ENCODE measurements at regions not wholly inside any gene's neighbourhood (a gene's known extent, or its start where the extent isn't known, plus 50 kb on each side); places are given as distances from the start of the nearest gene placed in this dataset.

DNA sequence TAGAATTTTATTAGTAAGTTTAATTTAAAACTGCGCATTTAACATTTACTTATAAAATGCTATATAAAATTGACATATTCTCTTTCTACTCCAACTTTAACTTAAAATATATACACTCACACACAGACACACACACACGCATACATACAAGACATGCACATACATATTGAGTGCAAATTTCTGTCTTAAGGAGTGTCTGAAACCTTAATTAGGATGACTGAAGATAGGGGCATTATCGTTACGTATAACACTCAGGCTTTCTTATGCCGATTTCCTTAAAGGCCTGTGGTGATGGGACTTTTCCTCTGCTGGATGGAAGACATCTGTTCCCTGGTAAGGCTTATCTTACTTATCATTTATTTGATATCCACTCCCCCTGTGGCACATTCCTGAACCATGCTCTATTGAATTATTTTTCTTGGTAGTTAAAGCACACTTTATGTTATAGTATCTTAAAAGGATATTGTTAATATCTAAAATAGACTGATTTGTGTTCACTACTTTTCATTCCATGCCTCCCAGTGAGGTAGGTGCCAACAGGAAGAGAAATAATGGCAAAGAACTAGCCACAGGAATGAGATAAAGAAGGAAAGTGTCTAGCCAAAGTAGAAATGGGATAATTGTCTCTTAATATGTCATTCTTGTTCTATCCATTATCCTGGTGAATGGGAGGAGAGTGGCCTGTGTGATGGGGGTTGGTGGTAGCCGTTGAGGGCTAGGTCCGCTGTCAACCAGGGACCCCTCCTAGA lies 92.9 kb upstream of the GPRIN3 start:
- Histone ChIP-seq H3K36me3 (ENCODE audit: control insufficient read depth, insufficient read depth, low read length) (no peaks in the 10 kb centered on the region), H3K4me1 (ENCODE audit: control insufficient read depth, insufficient read depth, low read length) (no peaks in the 10 kb centered on the region), H3K27me3 (ENCODE audit: control insufficient read depth, insufficient read depth, low read length) (no peaks in the 10 kb centered on the region), H3K4me3 (ENCODE audit: low read depth, low read length) (no peak overlapping the region), H3K9me3 (ENCODE audit: control insufficient read depth, insufficient read depth, low read length) (no peaks in the 10 kb centered on the region), H3K27ac (ENCODE audit: low read depth, low read length) (no peak overlapping the region)
- DNase-seq (ENCODE audit: low read depth in 4 of 6, low spot score in 6 of 6), result no peak
- WGBS (ENCODE audit: insufficient coverage), result 83% methylated on average over 2 of the region's 7 CpGs

DNA sequence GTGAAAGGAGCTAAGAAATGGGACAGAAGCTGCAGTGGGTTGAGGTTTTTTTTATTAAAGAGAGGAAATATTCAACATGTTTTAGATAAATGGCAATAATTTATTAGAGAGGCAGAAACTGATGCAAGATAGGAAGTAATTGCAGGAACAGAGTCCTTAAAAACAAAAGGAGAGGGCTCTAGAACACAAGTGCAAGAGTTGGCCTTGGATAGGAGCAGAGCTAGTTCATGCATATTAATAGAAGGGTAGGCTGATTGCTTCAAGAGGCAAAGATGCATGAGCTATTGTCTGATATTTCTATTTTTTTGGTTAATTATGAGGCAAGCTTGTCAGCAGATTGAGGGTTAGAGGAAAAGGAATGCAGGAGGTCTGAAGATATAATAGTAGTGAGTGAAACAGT lies 91.0 kb upstream of the GPRIN3 start:
- no peak for DNase-seq (ENCODE audit: low read depth in 4 of 6, low spot score in 6 of 6)
- H3K4me1 ChIP-seq (ENCODE audit: control insufficient read depth, insufficient read depth, low read length), result no peaks in the 10 kb centered on the region
- H3K27me3 ChIP-seq (ENCODE audit: control insufficient read depth, insufficient read depth, low read length), result no peaks in the 10 kb centered on the region

DNA sequence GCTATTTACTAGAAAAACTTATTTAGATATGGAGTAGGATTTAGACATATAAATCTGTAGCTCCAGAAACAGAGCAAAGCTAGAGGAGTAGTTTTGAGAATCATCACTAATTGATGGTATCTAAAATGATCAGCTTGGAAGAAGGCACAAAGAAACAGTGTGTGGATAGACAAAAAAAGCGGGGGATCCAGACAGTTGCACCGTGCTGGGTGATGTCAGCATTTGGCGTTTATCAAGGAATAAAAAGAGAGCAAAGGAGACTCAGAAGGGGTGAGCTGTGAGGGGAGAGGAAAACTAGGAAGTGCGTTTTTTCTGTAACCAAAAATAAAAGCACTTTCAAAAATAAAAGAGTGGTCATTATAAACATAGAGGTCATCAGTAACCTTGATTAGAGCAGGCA lies 90.5 kb upstream of the GPRIN3 start:
- no peak overlapping the region for H3K27ac ChIP-seq (ENCODE audit: low read depth, low read length)
- DNase-seq (ENCODE audit: low read depth in 4 of 6, low spot score in 6 of 6), result no peak
- no peak overlapping the region for H3K4me3 ChIP-seq (ENCODE audit: low read depth, low read length)
- no peaks in the 10 kb centered on the region for H3K36me3 ChIP-seq (ENCODE audit: control insufficient read depth, insufficient read depth, low read length)
- H3K4me1 ChIP-seq (ENCODE audit: control insufficient read depth, insufficient read depth, low read length), result no peaks in the 10 kb centered on the region
- H3K9me3 ChIP-seq (ENCODE audit: control insufficient read depth, insufficient read depth, low read length), result no peaks in the 10 kb centered on the region
- no peaks in the 10 kb centered on the region for H3K27me3 ChIP-seq (ENCODE audit: control insufficient read depth, insufficient read depth, low read length)
- WGBS (ENCODE audit: insufficient coverage), result 60% methylated on average over 2 of the region's 4 CpGs

More for the DNA sequence above, 91.0 kb upstream of the GPRIN3 start:
- Histone ChIP-seq H3K36me3 (ENCODE audit: control insufficient read depth, insufficient read depth, low read length) (no peaks in the 10 kb centered on the region), H3K4me3 (ENCODE audit: low read depth, low read length) (no peak overlapping the region), H3K27ac (ENCODE audit: low read depth, low read length) (no peak overlapping the region), H3K9me3 (ENCODE audit: control insufficient read depth, insufficient read depth, low read length) (no peaks in the 10 kb centered on the region)

DNA sequence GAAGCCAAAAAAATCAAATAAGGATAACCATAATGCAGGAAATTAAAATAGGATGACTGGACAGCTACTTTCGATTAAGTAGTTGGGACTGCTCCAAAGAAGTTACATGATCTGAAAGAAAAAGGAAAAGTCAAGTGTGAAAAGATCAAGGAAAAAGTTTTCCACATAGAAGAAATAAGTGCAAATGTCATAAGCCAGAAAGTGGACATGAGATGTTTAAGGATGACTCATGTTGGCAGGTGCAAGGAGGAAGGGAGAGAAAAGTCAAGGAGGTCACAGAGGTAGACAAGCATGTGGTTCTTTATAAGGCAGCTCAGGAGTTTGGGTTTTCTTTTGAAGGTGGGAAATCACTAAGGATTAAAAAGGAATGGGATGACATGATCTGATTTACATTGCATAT lies 89.8 kb upstream of the GPRIN3 start:
- H3K36me3 ChIP-seq (ENCODE audit: control insufficient read depth, insufficient read depth, low read length), result no peaks in the 10 kb centered on the region
- DNase-seq (ENCODE audit: low read depth in 4 of 6, low spot score in 6 of 6), result no peak
- no peaks in the 10 kb centered on the region for H3K27me3 ChIP-seq (ENCODE audit: control insufficient read depth, insufficient read depth, low read length)
- no peak overlapping the region for H3K27ac ChIP-seq (ENCODE audit: low read depth, low read length)
- H3K4me1 ChIP-seq (ENCODE audit: control insufficient read depth, insufficient read depth, low read length), result no peaks in the 10 kb centered on the region
- no peak overlapping the region for H3K4me3 ChIP-seq (ENCODE audit: low read depth, low read length)
- H3K9me3 ChIP-seq (ENCODE audit: control insufficient read depth, insufficient read depth, low read length), result no peaks in the 10 kb centered on the region
- WGBS (ENCODE audit: insufficient coverage), result 100% methylated on average over 1 of the region's 1 CpG

DNA sequence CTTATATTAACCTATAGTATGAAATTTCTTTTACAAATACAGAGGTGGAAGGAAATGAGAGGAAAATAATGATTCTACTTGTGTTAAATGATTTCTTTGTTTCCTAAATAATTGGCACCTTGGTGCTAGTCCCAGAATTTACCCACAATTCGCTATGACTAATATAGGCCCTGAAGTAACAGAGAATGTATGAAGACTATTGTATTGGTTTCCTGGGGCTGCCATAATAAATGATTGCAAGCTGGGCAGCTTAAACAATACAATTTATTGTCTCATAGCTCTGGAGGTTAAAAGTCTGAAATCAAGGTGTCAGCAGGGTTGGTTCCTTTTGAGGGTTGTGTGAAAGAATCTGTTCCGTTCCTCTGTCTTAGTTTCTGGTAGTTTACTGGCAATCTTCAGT lies 74.8 kb upstream of the GPRIN3 start:
- WGBS (ENCODE audit: insufficient coverage), result no CpG with 5 or more reads among the region's 2 CpGs
- no peaks in the 10 kb centered on the region for H3K4me1 ChIP-seq (ENCODE audit: control insufficient read depth, insufficient read depth, low read length)
- H3K4me3 ChIP-seq (ENCODE audit: low read depth, low read length), result no peak overlapping the region
- no peaks in the 10 kb centered on the region for H3K27me3 ChIP-seq (ENCODE audit: control insufficient read depth, insufficient read depth, low read length)
- no peak overlapping the region for H3K27ac ChIP-seq (ENCODE audit: low read depth, low read length)
- no peak for DNase-seq (ENCODE audit: low read depth in 4 of 6, low spot score in 6 of 6)
- H3K9me3 ChIP-seq (ENCODE audit: control insufficient read depth, insufficient read depth, low read length), result no peaks in the 10 kb centered on the region
- no peaks in the 10 kb centered on the region for H3K36me3 ChIP-seq (ENCODE audit: control insufficient read depth, insufficient read depth, low read length)

DNA sequence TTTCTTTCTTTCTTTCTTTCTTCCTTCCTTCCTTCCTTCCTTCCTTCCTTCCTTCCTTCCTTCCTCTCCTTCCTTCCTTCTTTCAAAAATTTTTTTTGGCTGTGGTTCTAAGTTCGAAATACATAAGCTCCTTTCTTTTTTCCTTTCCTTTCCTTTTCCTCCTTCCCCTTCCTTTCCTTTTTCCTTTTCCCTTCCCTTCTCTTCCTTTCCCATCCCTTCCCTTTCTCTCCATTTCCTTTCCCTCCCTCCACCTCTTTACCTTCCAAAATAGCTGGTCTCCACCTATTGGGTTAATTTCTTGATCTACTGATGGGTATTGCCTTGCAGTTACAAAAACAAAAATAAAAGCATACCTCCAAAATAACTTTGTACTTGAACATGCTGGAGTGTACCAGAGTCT lies 73.4 kb upstream of the GPRIN3 start:
- no peaks in the 10 kb centered on the region for H3K36me3 ChIP-seq (ENCODE audit: control insufficient read depth, insufficient read depth, low read length)

DNA sequence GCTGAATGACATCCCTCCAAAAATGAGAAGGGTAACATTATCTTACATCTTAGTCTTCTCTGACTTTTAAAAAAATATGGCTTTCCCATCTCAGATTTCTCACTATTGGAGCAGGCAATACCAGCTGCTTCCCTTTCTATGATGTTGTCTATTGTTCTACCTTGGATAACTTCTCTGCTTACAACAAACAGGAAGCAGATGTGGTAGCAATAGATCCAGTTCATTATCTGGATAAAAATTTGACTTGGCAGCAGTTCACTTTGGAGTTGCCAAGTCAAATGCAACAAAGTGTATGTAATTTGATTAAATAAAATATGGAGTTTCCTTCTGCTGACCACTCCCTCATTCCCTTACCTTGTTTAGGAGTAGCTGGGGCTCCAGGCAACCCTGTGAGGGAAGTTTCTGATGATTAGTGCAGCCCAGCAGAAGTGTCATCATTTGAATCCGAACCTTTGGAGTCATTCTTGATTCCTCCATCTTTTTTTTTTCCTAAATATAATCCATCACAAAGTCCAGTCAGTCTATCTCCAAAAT lies 72.0 kb upstream of the GPRIN3 start:
- Histone ChIP-seq H3K4me3 (ENCODE audit: low read depth, low read length) (no peak overlapping the region), H3K27ac (ENCODE audit: low read depth, low read length) (no peak overlapping the region), H3K9me3 (ENCODE audit: control insufficient read depth, insufficient read depth, low read length) (no peaks in the 10 kb centered on the region), H3K27me3 (ENCODE audit: control insufficient read depth, insufficient read depth, low read length) (no peaks in the 10 kb centered on the region), H3K36me3 (ENCODE audit: control insufficient read depth, insufficient read depth, low read length) (no peaks in the 10 kb centered on the region), H3K4me1 (ENCODE audit: control insufficient read depth, insufficient read depth, low read length) (no peaks in the 10 kb centered on the region)
- WGBS (ENCODE audit: insufficient coverage), result 57% methylated on average over 1 of the region's 1 CpG
- DNase-seq (ENCODE audit: low read depth in 4 of 6, low spot score in 6 of 6), result no peak

More for the DNA sequence above, 73.4 kb upstream of the GPRIN3 start:
- H3K4me3 ChIP-seq (ENCODE audit: low read depth, low read length), result no peak overlapping the region
- H3K9me3 ChIP-seq (ENCODE audit: control insufficient read depth, insufficient read depth, low read length), result no peaks in the 10 kb centered on the region
- no peak for DNase-seq (ENCODE audit: low read depth in 4 of 6, low spot score in 6 of 6)
- no peaks in the 10 kb centered on the region for H3K4me1 ChIP-seq (ENCODE audit: control insufficient read depth, insufficient read depth, low read length)
- no peaks in the 10 kb centered on the region for H3K27me3 ChIP-seq (ENCODE audit: control insufficient read depth, insufficient read depth, low read length)
- 88% methylated on average over 1 of the region's 1 CpG for WGBS (ENCODE audit: insufficient coverage)
- H3K27ac ChIP-seq (ENCODE audit: low read depth, low read length), result no peak overlapping the region

DNA sequence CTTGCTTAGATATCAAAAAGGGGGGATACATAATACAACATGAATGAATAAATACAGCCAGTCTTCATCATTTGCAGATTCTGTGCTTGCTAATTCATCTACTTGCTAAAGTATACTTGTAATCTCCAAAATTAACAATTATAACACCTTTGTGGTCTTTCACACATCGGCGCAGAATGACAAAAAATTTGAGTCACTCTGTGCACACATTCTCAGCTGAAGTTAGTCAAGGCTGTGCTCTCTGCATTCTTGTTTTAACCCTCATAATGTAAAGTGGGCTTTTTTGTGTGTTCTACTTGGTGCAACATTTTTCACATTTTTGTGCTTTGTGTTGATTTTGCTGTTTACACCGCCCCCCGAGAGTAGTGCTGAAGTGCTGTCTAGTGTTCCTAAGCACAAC lies 65.8 kb upstream of the GPRIN3 start:
- no peak for DNase-seq (ENCODE audit: low read depth in 4 of 6, low spot score in 6 of 6)
- 96% methylated on average over 4 of the region's 4 CpGs for whole genome bisulfite sequencing (ENCODE audit: insufficient coverage)

DNA sequence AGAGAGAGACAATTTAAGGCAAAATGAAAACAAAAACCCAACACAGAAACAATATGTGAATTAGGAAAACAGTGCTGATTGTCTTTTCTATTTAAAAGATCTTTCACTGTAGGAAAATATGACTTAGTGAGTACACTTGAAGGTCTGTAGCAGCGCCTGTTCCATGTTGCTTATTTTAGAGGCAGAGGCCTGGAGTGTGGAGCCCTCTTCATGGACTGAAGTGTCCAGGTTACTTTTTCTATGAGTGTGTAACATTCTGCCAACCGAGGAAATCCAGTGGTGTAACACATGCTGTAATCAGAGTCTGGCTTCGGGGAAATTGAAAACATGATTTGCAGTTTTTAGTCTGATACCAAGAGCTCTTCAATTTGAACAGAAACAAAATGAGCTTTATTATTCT lies 64.0 kb upstream of the GPRIN3 start:
- H3K27me3 ChIP-seq (ENCODE audit: control insufficient read depth, insufficient read depth, low read length), result no peaks in the 10 kb centered on the region
- WGBS (ENCODE audit: insufficient coverage), result 53% methylated on average over 3 of the region's 3 CpGs
- DNase-seq (ENCODE audit: low read depth in 4 of 6, low spot score in 6 of 6), result no peak
- H3K4me3 ChIP-seq (ENCODE audit: low read depth, low read length), result no peak overlapping the region
- H3K9me3 ChIP-seq (ENCODE audit: control insufficient read depth, insufficient read depth, low read length), result no peaks in the 10 kb centered on the region
- no peak overlapping the region for H3K27ac ChIP-seq (ENCODE audit: low read depth, low read length)
- H3K36me3 ChIP-seq (ENCODE audit: control insufficient read depth, insufficient read depth, low read length), result no peaks in the 10 kb centered on the region
- H3K4me1 ChIP-seq (ENCODE audit: control insufficient read depth, insufficient read depth, low read length), result no peaks in the 10 kb centered on the region

More for the DNA sequence above, 65.8 kb upstream of the GPRIN3 start:
- H3K9me3 ChIP-seq (ENCODE audit: control insufficient read depth, insufficient read depth, low read length), result no peaks in the 10 kb centered on the region
- H3K4me3 ChIP-seq (ENCODE audit: low read depth, low read length), result no peak overlapping the region
- H3K4me1 ChIP-seq (ENCODE audit: control insufficient read depth, insufficient read depth, low read length), result no peaks in the 10 kb centered on the region
- H3K27me3 ChIP-seq (ENCODE audit: control insufficient read depth, insufficient read depth, low read length), result no peaks in the 10 kb centered on the region
- no peak overlapping the region for H3K27ac ChIP-seq (ENCODE audit: low read depth, low read length)
- no peaks in the 10 kb centered on the region for H3K36me3 ChIP-seq (ENCODE audit: control insufficient read depth, insufficient read depth, low read length)

DNA sequence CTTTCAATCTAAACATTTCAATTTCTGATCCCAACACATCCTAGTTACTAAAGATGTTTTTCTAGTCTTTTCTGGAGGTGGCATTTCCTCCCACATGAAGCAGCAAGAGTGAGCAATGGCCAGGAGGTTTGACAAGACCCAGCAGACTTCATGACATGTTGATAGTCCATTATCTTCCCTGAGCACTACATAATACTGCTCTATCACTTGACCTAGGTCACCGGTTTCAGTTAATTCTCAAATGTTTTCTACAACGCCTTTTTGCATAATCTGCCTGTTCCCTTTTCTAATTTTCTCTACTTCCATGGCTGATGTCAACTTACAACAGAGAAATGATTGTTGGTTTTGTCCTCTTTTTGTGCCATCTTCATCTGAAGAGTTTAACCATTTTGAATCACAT lies 62.0 kb upstream of the GPRIN3 start:
- no peak for DNase-seq (ENCODE audit: low read depth in 4 of 6, low spot score in 6 of 6)
- Histone ChIP-seq H3K9me3 (ENCODE audit: control insufficient read depth, insufficient read depth, low read length) (no peaks in the 10 kb centered on the region), H3K27ac (ENCODE audit: low read depth, low read length) (no peak overlapping the region), H3K36me3 (ENCODE audit: control insufficient read depth, insufficient read depth, low read length) (no peaks in the 10 kb centered on the region), H3K4me1 (ENCODE audit: control insufficient read depth, insufficient read depth, low read length) (no peaks in the 10 kb centered on the region), H3K4me3 (ENCODE audit: low read depth, low read length) (no peak overlapping the region), H3K27me3 (ENCODE audit: control insufficient read depth, insufficient read depth, low read length) (no peaks in the 10 kb centered on the region)
- WGBS (ENCODE audit: insufficient coverage), result no CpG with 5 or more reads among the region's 2 CpGs

All from spinal cord (tissue), 9 donors.